RWPE1 (cell line): ENCODE measurements at regions not wholly inside any gene's neighbourhood (a gene's known extent, or its start where the extent isn't known, plus 50 kb on each side); places are given as distances from the start of the nearest gene placed in this dataset.

Source experiments
- CTCF ChIA-PET: fragments of 350-600 bp; sonication (Branson Sonifier 250); formaldehyde crosslinking; extraction: SDS; loops from one replicate; lab custom pipeline; 2021; lab: Yijun Ruan, JAX
- POLR2A ChIA-PET: fragments of 400-600 bp; formaldehyde crosslinking; extraction: SDS; loops from one replicate; lab custom pipeline; 2020; ENCODE audit warnings: antibody characterized with exemption; ENCODE audit not compliant: low non-redundant PET; lab: Yijun Ruan, JAX
- DNase-seq: peaks from one replicate; pipeline ENCODE4 v3.0.0; 2012; ENCODE audit warnings: low spot score
- H3K27ac ChIP-seq: fragments of 450-650 bp; 2 replicates; pipeline ENCODE4 v1.5.1; 2017
- TF ChIP-seq, protein P1 (sequence below): fragments of 450-650 bp; conservative IDR thresholded peaks from 2 replicates; pipeline ENCODE4 v1.5.1; 2017; ENCODE audit warnings: low read depth, mild to moderate bottlenecking

DNA sequence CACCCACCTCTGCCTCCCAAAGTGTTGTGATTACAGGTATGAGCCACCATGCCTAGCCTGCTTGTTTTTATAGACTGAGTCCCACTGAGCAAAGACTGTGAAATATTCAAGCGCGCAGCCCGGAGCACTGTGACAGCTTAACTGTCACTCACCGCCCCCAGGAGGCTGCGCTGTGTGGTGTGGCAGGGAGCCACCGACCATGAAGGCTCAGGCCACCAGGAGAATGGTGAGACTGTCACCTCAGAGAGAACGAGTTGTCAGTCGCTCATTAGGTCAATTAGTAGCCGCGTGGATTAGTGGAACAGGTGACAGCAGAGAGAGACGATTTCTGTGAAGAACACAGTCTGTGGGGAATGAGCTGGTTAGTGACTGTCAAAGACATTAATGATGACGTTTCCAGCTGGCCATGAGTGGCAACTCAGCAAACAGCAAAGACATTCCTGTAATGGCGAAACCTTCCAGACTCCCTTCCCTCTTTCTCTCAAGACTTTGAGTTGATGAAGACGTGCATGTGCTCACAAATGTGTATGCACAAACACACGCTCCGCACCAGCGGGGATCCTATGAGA, 64.5 kb downstream of the CYCS start:
- ChIA-PET CTCF (interaction anchor here (1.3 to 1.5 kb wide), 2 partner anchors 9 to 248 kb away, joined by 3 to 4 read pairs; no protein-coding TSS in a partner anchor), POLR2A (no interaction called here)
- TF ChIP-seq, protein P1, sequence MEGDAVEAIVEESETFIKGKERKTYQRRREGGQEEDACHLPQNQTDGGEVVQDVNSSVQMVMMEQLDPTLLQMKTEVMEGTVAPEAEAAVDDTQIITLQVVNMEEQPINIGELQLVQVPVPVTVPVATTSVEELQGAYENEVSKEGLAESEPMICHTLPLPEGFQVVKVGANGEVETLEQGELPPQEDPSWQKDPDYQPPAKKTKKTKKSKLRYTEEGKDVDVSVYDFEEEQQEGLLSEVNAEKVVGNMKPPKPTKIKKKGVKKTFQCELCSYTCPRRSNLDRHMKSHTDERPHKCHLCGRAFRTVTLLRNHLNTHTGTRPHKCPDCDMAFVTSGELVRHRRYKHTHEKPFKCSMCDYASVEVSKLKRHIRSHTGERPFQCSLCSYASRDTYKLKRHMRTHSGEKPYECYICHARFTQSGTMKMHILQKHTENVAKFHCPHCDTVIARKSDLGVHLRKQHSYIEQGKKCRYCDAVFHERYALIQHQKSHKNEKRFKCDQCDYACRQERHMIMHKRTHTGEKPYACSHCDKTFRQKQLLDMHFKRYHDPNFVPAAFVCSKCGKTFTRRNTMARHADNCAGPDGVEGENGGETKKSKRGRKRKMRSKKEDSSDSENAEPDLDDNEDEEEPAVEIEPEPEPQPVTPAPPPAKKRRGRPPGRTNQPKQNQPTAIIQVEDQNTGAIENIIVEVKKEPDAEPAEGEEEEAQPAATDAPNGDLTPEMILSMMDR, result no peak
- no peak overlapping the region for H3K27ac ChIP-seq
- no peak for DNase-seq

DNA sequence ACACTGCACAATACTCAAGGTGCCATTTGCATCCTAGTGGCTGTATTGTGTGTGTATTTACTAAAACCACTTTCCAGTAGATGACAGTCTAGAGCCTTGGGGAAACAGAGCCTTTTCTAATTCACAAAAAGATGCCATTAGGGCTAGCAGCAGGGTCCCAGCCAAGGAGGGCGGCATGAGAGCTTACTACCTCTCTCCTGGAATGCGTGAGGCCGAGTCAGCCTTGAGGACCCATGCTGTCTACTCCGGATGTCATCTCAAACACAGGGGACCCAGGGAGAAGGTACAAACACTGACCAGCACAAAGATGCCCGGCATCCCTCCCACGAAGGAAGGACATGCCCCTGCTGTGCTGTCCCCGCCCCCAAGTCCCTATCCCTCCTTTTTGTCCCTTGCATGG, 65.5 kb downstream of the CYCS start:
- H3K27ac ChIP-seq, result no peak overlapping the region
- CTCF ChIA-PET, result no interaction called here
- TF ChIP-seq, protein P1, result no peak
- DNase-seq, result no peak
- POLR2A ChIA-PET, result interaction anchor here (0.6 kb wide), 1 partner anchor 73 kb away, joined by 8 read pairs; no protein-coding TSS in a partner anchor

DNA sequence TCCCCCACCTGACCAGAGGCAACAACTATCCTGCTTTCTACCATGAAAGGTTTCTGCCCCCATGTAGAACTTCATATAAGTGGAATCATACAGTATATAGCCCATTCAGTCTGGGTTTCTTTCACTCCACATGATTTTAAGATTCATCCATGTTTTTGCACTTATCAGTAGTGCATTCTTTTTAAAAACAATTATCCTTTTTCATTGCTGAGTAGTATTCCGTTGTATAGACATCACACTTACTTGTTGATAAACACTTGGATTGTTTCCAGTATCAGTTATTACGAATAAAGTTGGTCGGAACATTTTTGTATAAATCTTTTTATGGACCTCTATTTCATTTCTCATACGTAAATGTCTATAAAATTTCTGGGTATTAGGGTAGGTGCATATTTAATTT, 68.7 kb downstream of the CYCS start:
- no peak overlapping the region for H3K27ac ChIP-seq
- ChIA-PET POLR2A (no interaction called here), CTCF (interaction anchor here (0.6 to 0.7 kb wide), 2 partner anchors 14 to 77 kb away, joined by 3 to 5 read pairs; no protein-coding TSS in a partner anchor)
- TF ChIP-seq, protein P1, result no peak
- no peak for DNase-seq

DNA sequence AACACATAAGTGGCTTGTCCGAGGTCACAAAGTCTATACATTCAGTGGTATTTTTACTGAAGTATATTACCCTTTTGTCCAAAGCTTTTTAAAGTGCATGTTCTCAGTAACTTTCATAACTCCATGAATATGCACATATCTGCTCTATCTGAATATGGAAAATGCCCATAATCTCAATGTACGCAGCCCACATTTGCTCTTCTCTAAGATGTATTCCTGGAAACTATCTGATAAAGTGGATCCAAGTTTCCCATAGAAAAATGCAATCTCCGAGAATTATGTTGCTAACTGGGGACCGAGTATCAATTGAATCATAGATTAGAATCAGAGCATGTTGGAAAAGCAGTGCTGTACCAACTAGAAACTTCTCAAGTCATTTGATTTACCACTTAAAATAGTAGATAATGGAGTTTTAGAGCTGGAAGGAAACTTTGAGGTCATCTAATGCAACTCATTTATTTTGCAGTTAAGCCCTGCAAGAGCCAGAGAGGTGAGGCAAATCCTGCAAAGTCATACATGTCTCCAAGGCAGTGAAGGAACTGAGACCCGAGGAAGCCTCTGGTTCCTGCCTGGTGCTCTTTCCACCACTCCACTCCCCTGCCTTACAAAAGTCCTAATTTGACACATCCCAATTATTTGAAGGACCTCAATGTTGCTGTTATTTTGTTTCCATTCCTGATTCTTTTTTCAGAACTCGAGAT, 69.4 kb downstream of the CYCS start:
- H3K27ac ChIP-seq, result no peak overlapping the region
- TF ChIP-seq, protein P1, result no peak
- POLR2A ChIA-PET, result no interaction called here
- CTCF ChIA-PET, result interaction anchor here (0.7 kb wide), 1 partner anchor 77 kb away, joined by 3 read pairs; no protein-coding TSS in a partner anchor
- DNase-seq, result no peak

DNA sequence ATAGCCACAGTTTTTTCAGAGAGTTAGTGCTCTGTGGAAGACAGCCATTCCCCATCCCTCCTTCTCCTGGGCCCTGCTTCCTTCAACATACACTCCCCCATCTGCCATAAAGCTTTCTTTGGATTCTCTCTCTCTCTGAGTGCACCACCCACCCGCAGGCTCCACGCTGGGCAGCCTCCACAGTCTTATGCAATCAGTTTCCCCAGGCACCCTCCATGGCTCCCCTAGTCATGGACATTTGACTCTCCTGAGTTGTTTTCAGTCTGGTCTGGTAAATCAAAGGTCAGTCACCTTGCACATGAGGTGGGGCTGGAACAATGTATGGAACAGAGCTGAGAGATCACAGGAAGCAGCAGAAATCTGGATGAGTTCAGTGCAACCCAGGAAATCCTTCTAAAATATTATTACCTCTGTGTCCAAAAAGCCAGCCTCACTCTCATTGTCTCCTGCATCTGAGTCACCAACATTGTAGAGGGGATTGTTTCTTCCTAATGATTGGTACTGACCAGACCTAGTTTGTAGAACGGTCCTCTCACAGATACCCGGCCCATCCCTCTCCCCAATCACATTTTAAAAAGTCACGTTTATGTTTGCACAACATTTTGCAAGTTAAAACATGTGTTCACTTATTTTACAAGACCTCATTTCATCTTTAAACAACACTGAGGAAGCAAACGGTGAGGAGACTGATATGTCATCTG, 70.1 kb downstream of the CYCS start:
- 0 out of 2 replicates have a peak overlapping the region, but pooled peaks have one; percentile 22 for H3K27ac ChIP-seq
- TF ChIP-seq, protein P1, result no peak
- ChIA-PET CTCF (no interaction called here), POLR2A (no interaction called here)
- DNase-seq, result no peak

DNA sequence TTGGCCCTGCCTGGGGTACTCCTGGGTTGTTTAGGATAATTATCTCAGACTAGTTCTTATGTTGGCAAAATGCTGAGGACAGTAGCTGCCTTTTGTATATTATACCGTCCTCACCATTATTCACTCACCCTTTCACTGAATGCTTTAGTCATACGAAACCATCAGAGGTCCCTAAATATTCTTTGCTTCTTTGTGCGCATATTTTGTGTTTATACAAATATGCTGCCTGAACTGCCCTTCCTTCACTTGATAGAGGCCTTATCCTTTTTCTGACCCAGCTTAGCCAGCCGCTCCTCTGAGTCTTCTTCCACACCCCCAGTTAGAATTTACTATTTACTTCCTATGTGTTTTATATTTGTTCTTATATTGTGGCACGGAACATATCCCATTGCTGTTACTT, 70.2 kb upstream of the OSBPL3 start:
- ChIA-PET POLR2A (no interaction called here), CTCF (interaction anchor here (0.6 kb wide), 1 partner anchor 317 kb away, joined by 3 read pairs; no protein-coding TSS in a partner anchor)
- no peak overlapping the region for H3K27ac ChIP-seq
- TF ChIP-seq, protein P1, result no peak
- no peak for DNase-seq
